Lung (tissue), 11 donors: ENCODE measurements at regions not wholly inside any gene's neighbourhood (a gene's known extent, or its start where the extent isn't known, plus 50 kb on each side); places are given as distances from the start of the nearest gene placed in this dataset.

ENCODE experiments used
- ATAC-seq: fragments of 200-7000 bp; cut with Tn5 transposase; one replicate; pipeline ENCODE4 v1.9.1; 2020; ENCODE audit warnings: moderate number of reproducible peaks; ENCODE audit not compliant: insufficient read depth, low FRiP score
- DNase-seq, 3 donors: peaks; one replicate each; pipeline ENCODE4 v3.0.0-alpha.2; 2013 to 2017
- H3K27ac ChIP-seq, 2 donors: one replicate each; pipeline ENCODE4 v1.5.1; 2013; ENCODE audit warnings: mild to moderate bottlenecking in 2 of 2, moderate library complexity in 2 of 2, control low read depth in 1 of 2, inconsistent platforms in 1 of 2, low read depth in 1 of 2, low read length in 1 of 2
- H3K27me3 ChIP-seq, 3 donors: one replicate each; pipeline ENCODE4 v1.5.1; 2013; ENCODE audit warnings: low read length in 2 of 3; ENCODE audit not compliant: control insufficient read depth in 3 of 3, insufficient read depth in 3 of 3
- H3K36me3 ChIP-seq, 4 donors: one replicate each; pipeline ENCODE4 v1.5.1; 2013; ENCODE audit warnings: low read length in 4 of 4, mild to moderate bottlenecking in 1 of 4, moderate library complexity in 1 of 4; ENCODE audit not compliant: control insufficient read depth in 4 of 4, insufficient read depth in 4 of 4
- H3K4me1 ChIP-seq, 5 donors: one replicate each; pipeline ENCODE4 v1.5.1; 2013; ENCODE audit warnings: low read length in 5 of 5, mild to moderate bottlenecking in 2 of 5, moderate library complexity in 1 of 5; ENCODE audit not compliant: control insufficient read depth in 5 of 5, insufficient read depth in 5 of 5
- H3K4me3 ChIP-seq: one replicate; pipeline ENCODE4 v1.5.1; 2013; ENCODE audit warnings: mild to moderate bottlenecking, control low read depth, moderate library complexity
- H3K9ac ChIP-seq, 2 donors: one replicate each; pipeline ENCODE4 v1.5.1; 2013; ENCODE audit warnings: low read length in 2 of 2, control low read depth in 1 of 2; ENCODE audit not compliant: insufficient read depth in 1 of 2
- H3K9me3 ChIP-seq, 4 donors: one replicate each; pipeline ENCODE4 v1.5.1; 2013; ENCODE audit warnings: low read length in 3 of 4, mild to moderate bottlenecking in 1 of 4, moderate library complexity in 1 of 4; ENCODE audit not compliant: control insufficient read depth in 4 of 4, insufficient read depth in 3 of 4
- WGBS, 2 donors: extraction: QIAGEN DNeasy Blood & Tissue Kit; methylation state at CpG; one replicate each; pipeline ENCODE4 v1.1.7; 2013; 5-methylcytosine and 5-hydroxymethylcytosine counted together
- TF ChIP-seq, protein P1 (sequence below): IDR thresholded peaks from 2 replicates; pipeline ENCODE4 v1.5.1; 2012; ENCODE audit warnings: mild to moderate bottlenecking; ENCODE audit errors: control extremely low read depth, extremely low read depth
- donor health status: control.
- donor health status: control.
- donor health status: Bipolar disorder and iron deficiency.
- donor health status: healthy.
- donor health status: DM: yes; HTN: yes; CAD: no.

DNA sequence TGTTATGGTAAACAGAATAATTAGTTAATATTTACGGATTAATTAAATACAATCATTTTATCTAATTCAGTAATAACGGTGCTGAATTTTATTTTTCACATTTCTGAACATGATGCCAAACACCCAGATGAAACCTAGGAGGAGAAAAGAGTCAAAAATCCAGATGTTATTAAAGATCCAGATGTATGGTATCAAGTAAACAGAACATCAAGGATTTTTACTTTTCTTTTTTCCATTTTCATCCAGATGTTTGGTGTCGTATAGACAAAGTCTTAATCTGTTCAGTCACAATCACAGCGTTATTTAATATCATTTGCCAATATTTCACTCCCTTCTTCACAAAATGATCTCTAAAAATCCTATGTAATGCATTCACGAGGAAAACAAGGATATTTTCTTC lies 64.0 kb upstream of the NR2F2 start:
- WGBS, 2 donors = 81 to 85% methylated on average over 5 of the region's 5 CpGs
- TF ChIP-seq, protein P1, sequence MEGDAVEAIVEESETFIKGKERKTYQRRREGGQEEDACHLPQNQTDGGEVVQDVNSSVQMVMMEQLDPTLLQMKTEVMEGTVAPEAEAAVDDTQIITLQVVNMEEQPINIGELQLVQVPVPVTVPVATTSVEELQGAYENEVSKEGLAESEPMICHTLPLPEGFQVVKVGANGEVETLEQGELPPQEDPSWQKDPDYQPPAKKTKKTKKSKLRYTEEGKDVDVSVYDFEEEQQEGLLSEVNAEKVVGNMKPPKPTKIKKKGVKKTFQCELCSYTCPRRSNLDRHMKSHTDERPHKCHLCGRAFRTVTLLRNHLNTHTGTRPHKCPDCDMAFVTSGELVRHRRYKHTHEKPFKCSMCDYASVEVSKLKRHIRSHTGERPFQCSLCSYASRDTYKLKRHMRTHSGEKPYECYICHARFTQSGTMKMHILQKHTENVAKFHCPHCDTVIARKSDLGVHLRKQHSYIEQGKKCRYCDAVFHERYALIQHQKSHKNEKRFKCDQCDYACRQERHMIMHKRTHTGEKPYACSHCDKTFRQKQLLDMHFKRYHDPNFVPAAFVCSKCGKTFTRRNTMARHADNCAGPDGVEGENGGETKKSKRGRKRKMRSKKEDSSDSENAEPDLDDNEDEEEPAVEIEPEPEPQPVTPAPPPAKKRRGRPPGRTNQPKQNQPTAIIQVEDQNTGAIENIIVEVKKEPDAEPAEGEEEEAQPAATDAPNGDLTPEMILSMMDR = no peak
- ATAC-seq (no peak), DNase-seq (peak in 2 of 3 donors; percentile 60 to 63)
- Histone ChIP-seq H3K27ac (no peak overlapping the region), H3K9me3 (peaks cover 0 to 1% (median 0%) of the 10 kb centered on the region in 4 donors), H3K4me3 (no peak overlapping the region), H3K9ac (no peak overlapping the region), H3K36me3 (peaks cover 0 to 7% (median 3%) of the 10 kb centered on the region in 4 donors), H3K27me3 (no peaks in the 10 kb centered on the region), H3K4me1 (peaks cover 0 to 36% (median 11%) of the 10 kb centered on the region in 5 donors)

GRCh38 chr15:96267463-96267862 lies 63.0 kb upstream of the NR2F2 start:
- Histone ChIP-seq H3K27me3 (no peaks in the 10 kb centered on the region), H3K4me1 (peaks cover 0 to 29% (median 11%) of the 10 kb centered on the region in 5 donors), H3K27ac (no peak overlapping the region), H3K9ac (no peak overlapping the region), H3K36me3 (peaks cover 0 to 7% (median 3%) of the 10 kb centered on the region in 4 donors), H3K4me3 (no peak overlapping the region), H3K9me3 (peaks cover 0 to 1% (median 0%) of the 10 kb centered on the region in 4 donors)
- ATAC-seq = no peak
- 81 to 94% methylated on average over 4 of the region's 4 CpGs for WGBS, 2 donors
- TF ChIP-seq, protein P1 = no peak
- no peak for DNase-seq

GRCh38 chr15:96268442-96269204 lies 61.9 kb upstream of the NR2F2 start:
- no peaks in the 10 kb centered on the region for H3K9me3 ChIP-seq
- TF ChIP-seq, protein P1 = no peak
- H3K9ac ChIP-seq = no peak overlapping the region
- DNase-seq (no peak), ATAC-seq (no peak)
- H3K4me3 ChIP-seq = no peak overlapping the region
- no peaks in the 10 kb centered on the region for H3K27me3 ChIP-seq
- 76 to 79% methylated on average over 14 of the region's 14 CpGs for WGBS, 2 donors
- peaks cover 0 to 23% (median 11%) of the 10 kb centered on the region in 5 donors for H3K4me1 ChIP-seq
- peaks cover 0 to 12% (median 3%) of the 10 kb centered on the region in 4 donors for H3K36me3 ChIP-seq
- no peak overlapping the region for H3K27ac ChIP-seq
